Prostate gland (tissue), 2 donors: ENCODE measurements at regions not wholly inside any gene's neighbourhood (a gene's known extent, or its start where the extent isn't known, plus 50 kb on each side); places are given as distances from the start of the nearest gene placed in this dataset.

Experiments
- DNase-seq: peaks from one replicate; pipeline ENCODE4 v3.0.0-alpha.2; 2019; ENCODE audit warnings: low spot score
- H3K27ac ChIP-seq, 2 donors: fragments of 200-600 bp; sonication (generic); 2 replicates each; pipeline ENCODE4 v1.5.1; 2017 to 2019
- H3K27me3 ChIP-seq: fragments of 200-600 bp; sonication (generic); replicated peaks from 2 replicates; pipeline ENCODE4 v1.5.1; 2019; ENCODE audit not compliant: insufficient read depth
- H3K36me3 ChIP-seq, 2 donors: fragments of 200-600 bp; sonication (generic); 1 replicate in 1 of 2; 2 replicates in 1 of 2; pipeline versions ENCODE4 v1.5.1 to v1.8.1; 2017 to 2019
- H3K4me1 ChIP-seq: fragments of 200-600 bp; sonication (generic); replicated peaks from 2 replicates; pipeline ENCODE4 v1.5.1; 2019
- H3K4me3 ChIP-seq, 2 donors: fragments of 200-600 bp; sonication (generic); 2 replicates each; pipeline ENCODE4 v1.5.1; 2017 to 2019
- H3K9me3 ChIP-seq: fragments of 200-600 bp; sonication (generic); 2 replicates; pipeline ENCODE4 v1.5.1; 2017
- CTCF ChIP-seq, 4 experiments: fragments of 200-600 bp in 2 of 4; fragments of 450-650 bp in 2 of 4; sonication (generic) in 2 of 4; IDR thresholded peaks; 1 replicate in 3 of 4; 2 replicates in 1 of 4; pipeline ENCODE4 v1.5.1; 2016 to 2019; ENCODE audit warnings: antibody characterized with exemption in 4 of 4, mild to moderate bottlenecking in 2 of 4, moderate library complexity in 2 of 4
- POLR2A ChIP-seq: fragments of 450-650 bp; IDR thresholded peaks from one replicate; pipeline ENCODE4 v1.6.1; 2016; ENCODE audit warnings: antibody characterized with exemption, mild to moderate bottlenecking
- POLR2AphosphoS5 ChIP-seq: sonication (generic); formaldehyde crosslinking; IDR thresholded peaks from one replicate; pipeline ENCODE4 v1.6.1; 2017; ENCODE audit warnings: antibody characterized with exemption
- WGBS: methylation state at CpG from one replicate; pipeline ENCODE4 v1.1.5; 2018; 5-methylcytosine and 5-hydroxymethylcytosine counted together
- intact Hi-C: fragments of 100-400 bp; cut with DNase I; formaldehyde crosslinking; loops from one replicate; pipeline ENCODE4 v1.14.2; 2022

GRCh38 chr6:91465393-91465792 is 878.5 kb upstream of the MAP3K7 start:
- no peak overlapping the region for H3K4me3 ChIP-seq
- no peak for TF ChIP-seq POLR2AphosphoS5
- TF ChIP-seq POLR2A, result no peak
- no peak for TF ChIP-seq CTCF (IDR thresholded peaks at IDR 0.05)
- H3K27me3 ChIP-seq, result no peaks in the 10 kb centered on the region
- H3K4me1 ChIP-seq, result no peaks in the 10 kb centered on the region
- intact Hi-C loops, result no loop called here
- WGBS, result 87% methylated on average over 3 of the region's 3 CpGs
- H3K36me3 ChIP-seq, result no peaks in the 10 kb centered on the region
- no peak overlapping the region for H3K27ac ChIP-seq
- no peaks in the 10 kb centered on the region for H3K9me3 ChIP-seq
- no peak for DNase-seq

DNA sequence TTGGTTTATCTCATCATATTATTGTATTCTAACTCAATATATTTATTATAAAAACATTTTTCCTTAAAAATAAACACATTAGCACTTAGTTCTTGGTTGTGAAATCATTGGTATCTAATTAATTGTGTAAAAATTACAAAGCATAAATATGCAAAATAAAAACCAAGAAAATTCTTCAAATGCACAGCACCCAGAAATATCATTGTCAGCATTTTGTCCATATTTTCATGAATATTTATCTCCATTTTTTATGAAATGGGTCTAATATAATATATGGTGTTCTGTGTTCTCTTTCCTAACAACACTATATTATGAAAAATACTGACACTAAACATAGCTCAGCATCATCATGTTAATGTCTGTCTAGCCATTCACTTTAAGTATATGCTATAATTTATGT is 877.8 kb upstream of the MAP3K7 start:
- Histone ChIP-seq H3K36me3 (no peaks in the 10 kb centered on the region), H3K9me3 (no peaks in the 10 kb centered on the region), H3K4me1 (no peaks in the 10 kb centered on the region), H3K4me3 (no peak overlapping the region), H3K27ac (no peak overlapping the region), H3K27me3 (no peaks in the 10 kb centered on the region)
- TF ChIP-seq CTCF (IDR thresholded peaks at IDR 0.05), result no peak
- no peak for TF ChIP-seq POLR2AphosphoS5
- TF ChIP-seq POLR2A, result no peak
- no peak for DNase-seq
- intact Hi-C loops, result no loop called here

- H3K4me3 ChIP-seq, result no peak overlapping the region
- H3K36me3 ChIP-seq, result no peaks in the 10 kb centered on the region
- H3K9me3 ChIP-seq, result no peaks in the 10 kb centered on the region
- no peaks in the 10 kb centered on the region for H3K4me1 ChIP-seq
- no peaks in the 10 kb centered on the region for H3K27me3 ChIP-seq
- DNase-seq, result no peak
- intact Hi-C loops, result no loop called here
- no peak for TF ChIP-seq POLR2AphosphoS5
- no peak for TF ChIP-seq POLR2A
- no peak for TF ChIP-seq CTCF (IDR thresholded peaks at IDR 0.05)
- 47% methylated on average over 1 of the region's 1 CpG for WGBS
- H3K27ac ChIP-seq, result no peak overlapping the region
These were observed 877.3 kb upstream of the MAP3K7 start for GRCh38 chr6:91464201-91464600.

DNA sequence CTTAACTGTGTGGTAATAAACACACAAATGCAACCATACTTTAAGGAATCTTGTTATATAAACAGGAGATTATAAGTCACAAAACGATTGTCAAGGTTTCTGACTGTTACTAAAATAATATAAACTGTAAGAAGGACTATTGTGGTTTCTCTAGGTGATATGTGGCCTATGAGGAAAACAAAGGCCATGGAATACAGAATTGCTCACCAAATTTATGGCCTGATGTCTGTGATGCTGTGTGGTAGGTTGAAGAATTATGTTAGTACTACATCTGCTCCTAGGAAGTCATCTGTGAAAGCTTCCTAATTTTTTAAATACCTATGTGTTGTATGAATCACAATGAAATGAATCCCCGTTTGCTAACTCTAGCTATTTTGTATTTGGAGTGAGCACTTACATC is 875.4 kb upstream of the MAP3K7 start:
- intact Hi-C loops, result no loop called here
- DNase-seq, result no peak
- no peak overlapping the region for H3K27ac ChIP-seq
- H3K9me3 ChIP-seq, result no peaks in the 10 kb centered on the region
- no peaks in the 10 kb centered on the region for H3K4me1 ChIP-seq
- H3K36me3 ChIP-seq, result no peaks in the 10 kb centered on the region
- TF ChIP-seq CTCF (IDR thresholded peaks at IDR 0.05) (no peak), POLR2AphosphoS5 (no peak), POLR2A (no peak)
- no peak overlapping the region for H3K4me3 ChIP-seq
- no peaks in the 10 kb centered on the region for H3K27me3 ChIP-seq
- 57% methylated on average over 2 of the region's 2 CpGs for WGBS

DNA sequence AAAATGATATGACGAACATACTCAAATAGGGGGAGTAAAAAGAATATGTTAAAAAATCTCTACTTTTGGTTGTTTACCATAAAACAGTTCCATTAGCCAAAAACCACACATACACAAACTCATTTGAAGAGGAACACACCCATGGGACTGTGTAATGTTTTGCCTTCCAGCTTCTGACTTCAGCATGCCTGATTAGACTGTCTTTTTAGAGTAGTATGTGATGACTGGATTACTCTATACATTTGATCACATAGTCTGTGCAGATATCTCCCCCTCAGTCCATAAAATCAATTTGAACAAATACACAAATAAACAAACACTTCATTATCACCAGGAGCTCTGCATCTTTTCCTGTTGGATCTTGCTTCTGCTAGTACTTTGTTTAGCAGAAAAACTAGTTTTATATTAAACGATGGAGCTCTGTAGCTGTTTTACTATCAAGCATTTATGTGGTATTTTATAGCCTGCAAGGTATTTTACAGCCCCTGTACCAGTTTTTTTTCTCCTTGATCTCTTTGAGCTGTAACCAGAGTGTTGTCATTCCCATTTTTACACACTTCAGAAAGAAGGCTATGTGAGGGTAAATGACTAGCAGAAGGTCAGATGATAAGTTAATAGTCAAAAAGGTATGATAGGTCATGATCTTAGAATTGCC is 866.5 kb upstream of the MAP3K7 start:
- Histone ChIP-seq H3K9me3 (no peaks in the 10 kb centered on the region), H3K4me1 (no peaks in the 10 kb centered on the region), H3K4me3 (no peak overlapping the region), H3K27ac (no peak overlapping the region), H3K27me3 (no peaks in the 10 kb centered on the region), H3K36me3 (no peaks in the 10 kb centered on the region)
- DNase-seq, result no peak
- TF ChIP-seq POLR2AphosphoS5 (peak; percentile 21), CTCF (IDR thresholded peaks at IDR 0.05) (no peak)
- 52% methylated on average over 2 of the region's 2 CpGs for WGBS
- intact Hi-C loops, result no loop called here
